Sciatic nerve (tissue), 2 donors: ENCODE measurements at regions not wholly inside any gene's neighbourhood (a gene's known extent, or its start where the extent isn't known, plus 50 kb on each side); places are given as distances from the start of the nearest gene placed in this dataset.

Experiments
- ATAC-seq: fragments of 200-7000 bp; cut with Tn5 transposase; one replicate; pipeline ENCODE4 v1.9.1; 2020; ENCODE audit warnings: mild to moderate bottlenecking, moderate library complexity
- DNase-seq: peaks from one replicate; pipeline ENCODE4 v3.0.0-alpha.2; 2020; ENCODE audit warnings: low spot score
- intact Hi-C: fragments of 100-400 bp; cut with DNase I; formaldehyde crosslinking; loops from one replicate; pipeline ENCODE4 v1.14.2; 2022
- donor health status: DM: no; HTN: no; CAD: no.
- donor health status: DM: no; HTN: no; CAD: no.

DNA sequence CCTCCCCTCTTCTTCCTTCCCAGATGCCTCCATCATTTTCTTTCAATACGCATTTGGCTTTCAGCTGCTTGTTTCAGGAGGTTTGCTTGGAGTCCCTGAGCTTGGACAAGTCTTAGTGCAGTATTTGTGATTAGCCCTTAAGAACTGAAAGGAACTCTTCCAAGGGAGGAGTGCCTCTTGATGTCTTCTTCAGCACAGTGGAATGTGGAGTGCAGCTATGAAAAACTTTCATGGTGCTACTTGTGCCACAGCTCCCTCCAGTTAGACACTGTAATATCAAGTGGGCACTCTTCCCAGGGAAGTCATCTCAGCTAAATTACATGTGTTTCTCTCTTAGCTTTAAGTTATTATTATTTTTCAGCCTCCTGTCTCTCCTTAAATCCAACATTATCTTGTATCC is 173.1 kb downstream of the NECTIN3 start:
- intact Hi-C loops, result no loop called here
- DNase-seq (no peak), ATAC-seq (no peak)

DNA sequence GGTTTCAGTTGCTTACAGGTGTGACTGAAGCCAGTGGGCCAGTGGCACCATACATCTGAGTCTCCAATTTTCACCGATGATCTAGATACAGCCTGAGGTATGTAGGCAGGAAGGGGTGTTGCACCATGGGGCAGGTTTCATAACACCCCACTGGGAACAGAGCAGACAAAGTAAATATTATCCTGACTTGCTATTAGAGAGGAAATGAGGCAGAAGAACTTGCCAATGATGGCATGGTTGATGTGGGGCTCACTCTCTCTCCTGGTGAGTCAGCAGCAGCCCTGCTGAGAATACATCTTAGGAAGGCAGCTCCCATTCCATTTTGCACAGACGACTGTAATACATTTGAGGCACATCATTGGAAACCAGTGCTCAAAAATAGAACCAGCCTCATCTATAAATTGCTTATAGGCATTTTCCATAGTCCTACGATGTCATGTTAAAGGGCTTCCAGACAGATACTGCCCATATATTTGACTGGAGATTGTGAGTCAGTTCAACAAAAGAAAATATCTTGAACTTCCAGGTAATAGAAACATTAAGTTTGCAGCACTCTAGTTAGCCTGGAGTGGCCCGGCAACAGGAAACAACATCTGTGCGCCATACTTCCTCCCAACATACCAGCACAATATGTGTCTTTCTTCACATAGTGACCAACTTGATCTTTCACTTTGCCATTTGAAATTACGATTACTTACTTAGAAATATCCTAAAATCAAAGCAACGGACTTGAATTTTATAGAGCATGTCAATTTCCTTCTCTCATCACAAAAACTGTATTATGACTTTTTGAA is 175.5 kb downstream of the NECTIN3 start:
- DNase-seq, result no peak
- intact Hi-C loops, result no loop called here
- ATAC-seq, result no peak

DNA sequence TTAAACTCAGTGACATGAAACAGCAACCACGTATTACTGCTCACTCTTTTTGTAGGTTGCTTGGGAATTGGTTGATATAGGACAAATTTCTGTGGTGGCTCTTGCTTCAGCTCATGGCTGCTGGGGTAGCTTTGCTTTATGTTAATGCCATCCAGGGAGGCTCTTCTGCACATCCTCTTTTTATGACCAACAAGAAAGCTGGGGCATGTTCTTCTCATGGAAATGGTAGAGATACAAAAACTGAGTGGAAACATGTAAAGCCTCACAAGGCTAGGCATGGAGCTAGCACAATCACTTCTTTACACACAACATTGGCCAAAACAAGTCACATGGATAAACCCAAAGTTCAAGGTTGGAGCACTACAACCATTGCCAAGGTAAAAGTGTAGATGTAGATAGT is 176.8 kb downstream of the NECTIN3 start:
- intact Hi-C loops, result no loop called here
- no peak for DNase-seq
- no peak for ATAC-seq

DNA sequence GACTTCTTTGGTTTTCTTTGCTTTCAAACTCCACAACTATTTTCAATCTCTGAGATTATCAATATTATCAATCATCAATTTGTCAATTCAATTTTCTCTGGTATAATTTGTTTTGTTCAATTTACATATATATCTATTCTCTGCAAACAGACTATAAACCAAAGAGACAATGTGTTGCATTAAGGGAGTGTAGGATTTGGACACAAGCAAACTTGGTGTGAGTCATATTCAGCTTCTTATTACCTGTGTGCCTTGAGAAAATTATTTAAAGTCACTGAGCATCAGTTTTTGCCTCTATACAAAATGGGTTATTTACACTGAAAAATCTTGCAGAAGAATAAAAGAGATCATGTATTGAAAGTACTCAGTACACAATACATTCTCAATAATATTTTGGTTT is 177.8 kb downstream of the NECTIN3 start:
- ATAC-seq (no peak), DNase-seq (no peak)
- intact Hi-C loops, result no loop called here

DNA sequence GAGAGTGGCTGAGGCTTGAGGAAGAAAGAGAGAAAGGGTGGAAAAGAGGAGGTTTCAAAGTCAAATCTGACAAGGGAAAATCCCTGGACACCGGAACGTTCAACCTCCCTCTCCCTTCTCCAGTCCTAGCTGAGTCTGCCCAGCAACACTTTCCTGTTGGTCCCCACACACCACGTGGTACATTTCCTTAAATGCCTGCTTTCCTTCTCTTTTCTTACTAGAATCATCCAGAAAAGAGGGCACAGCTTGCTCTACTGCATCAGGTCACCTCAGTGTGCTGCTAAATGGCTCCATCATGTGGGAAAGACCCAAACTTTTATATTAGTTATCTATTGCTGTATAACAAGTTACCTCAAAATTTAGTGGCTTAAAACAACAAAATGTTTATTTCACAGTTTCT is 181.2 kb downstream of the NECTIN3 start:
- DNase-seq (no peak), ATAC-seq (no peak)
- intact Hi-C loops, result no loop called here

DNA sequence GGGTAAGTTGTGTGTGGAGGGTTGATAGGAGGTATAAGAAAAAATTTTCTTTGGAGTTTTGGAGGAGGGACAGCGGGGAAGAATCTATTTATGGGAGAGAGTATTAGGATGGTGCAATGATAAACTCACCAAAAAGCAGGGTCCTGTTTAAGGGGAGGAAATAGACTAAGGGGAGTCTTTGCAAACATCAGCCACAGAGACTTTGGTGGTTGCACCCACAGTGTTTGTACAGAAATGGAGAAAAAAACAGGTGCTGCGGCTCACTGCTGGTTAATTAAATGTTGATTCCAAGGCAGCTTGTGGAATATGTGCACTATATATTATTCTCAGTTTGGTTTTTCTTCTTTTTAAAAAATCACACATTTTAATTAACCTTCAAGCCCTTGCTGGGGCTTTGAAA is 182.1 kb downstream of the NECTIN3 start:
- intact Hi-C loops, result no loop called here
- ATAC-seq (no peak), DNase-seq (no peak)

DNA sequence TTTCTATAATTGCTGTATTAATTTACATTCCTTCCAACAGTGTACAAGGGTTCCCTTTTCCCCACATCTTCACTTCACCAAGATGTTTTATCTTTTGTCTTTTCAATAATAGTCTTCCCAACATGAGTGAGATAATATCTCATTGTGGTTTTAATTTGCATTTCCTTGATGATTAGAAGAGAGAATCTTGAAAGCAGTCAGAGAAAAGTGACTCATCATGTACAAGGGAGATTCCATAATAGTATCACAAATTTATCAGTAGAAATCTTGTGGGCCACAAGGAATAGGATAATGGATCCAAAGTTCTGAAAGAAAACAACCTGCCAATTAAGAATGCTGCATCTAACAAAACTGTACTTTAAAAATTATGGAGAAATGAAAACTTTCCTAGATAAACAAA is 189.3 kb downstream of the NECTIN3 start:
- no peak for DNase-seq
- intact Hi-C loops, result no loop called here
- ATAC-seq, result no peak

DNA sequence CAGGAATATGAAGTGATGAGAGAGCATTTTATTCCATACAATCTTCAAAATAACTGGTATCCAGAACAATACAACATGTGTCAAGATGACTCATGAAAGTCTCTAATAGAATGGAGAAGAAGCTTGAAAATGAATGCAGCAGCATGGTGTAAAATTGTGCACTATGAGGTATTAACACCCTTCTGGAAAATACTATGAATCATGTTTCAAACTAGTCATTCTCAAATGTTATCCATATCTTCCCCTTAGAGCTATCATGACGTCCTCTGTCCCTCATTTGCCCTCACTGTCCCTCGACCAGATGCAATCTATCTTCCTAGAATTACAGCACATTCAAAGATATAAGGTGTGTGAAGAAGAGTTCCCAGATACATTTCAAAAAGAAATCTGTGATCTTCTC is 198.2 kb downstream of the NECTIN3 start:
- DNase-seq (no peak), ATAC-seq (no peak)
- intact Hi-C loops, result no loop called here

DNA sequence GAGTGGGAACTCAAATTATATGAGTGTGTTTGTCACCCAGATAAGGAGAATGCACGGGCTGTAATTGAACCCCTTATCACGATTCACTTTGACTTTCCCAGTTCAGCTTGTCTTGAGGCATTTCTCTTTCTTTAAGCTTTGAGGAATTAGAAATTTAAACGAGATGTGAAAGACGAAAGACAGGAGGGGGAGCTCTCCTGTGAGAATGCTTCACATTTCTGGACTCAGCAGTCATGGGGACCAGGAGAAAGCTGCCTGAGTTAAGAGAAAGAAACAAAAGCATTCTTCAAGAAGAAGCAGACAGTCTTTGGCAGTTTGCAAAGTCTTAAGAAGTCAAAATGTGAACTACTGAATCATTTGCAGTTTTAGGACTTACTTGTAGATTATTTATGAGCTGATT is 205.6 kb downstream of the NECTIN3 start:
- intact Hi-C loops, result no loop called here
- ATAC-seq (no peak), DNase-seq (no peak)

DNA sequence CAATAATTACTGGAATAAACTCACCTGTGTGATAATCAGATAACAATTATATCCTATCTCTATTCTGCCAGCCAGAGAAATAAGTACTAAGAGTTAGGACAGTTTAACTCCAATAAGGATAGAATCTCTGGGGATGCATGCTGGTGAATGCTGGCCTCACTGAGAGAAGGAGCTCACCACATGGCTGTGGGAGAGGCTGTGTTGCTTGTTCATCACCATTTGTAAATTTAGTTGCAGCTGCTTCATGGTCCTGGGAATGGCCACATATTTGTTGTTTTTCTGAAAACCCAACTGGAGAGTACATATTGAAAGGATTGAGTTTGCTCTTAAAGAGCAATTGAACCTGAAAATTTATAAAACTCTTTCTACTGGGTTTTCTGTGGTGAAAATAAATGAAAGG is 207.3 kb downstream of the NECTIN3 start:
- DNase-seq, result no peak
- intact Hi-C loops, result no loop called here
- no peak for ATAC-seq

DNA sequence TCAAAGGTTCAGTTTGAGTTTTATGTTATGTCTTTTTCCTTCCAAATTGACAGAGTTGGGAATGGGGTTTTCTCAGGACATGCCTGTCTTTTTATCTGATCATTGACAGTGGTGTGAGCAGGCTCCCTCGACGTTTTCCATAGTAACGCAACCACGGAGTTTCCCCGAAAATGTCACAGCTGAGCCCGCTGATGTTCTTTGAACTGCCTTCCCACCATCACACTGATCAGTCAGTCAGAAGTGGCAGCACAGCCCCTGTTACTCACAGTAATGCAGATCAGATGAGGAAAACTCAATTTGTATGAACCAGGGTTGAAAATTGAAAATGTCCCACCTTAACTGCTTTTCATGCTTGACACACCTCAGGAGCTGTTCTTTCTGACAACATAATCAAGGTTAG is 210.4 kb downstream of the NECTIN3 start:
- DNase-seq (no peak), ATAC-seq (no peak)
- intact Hi-C loops, result no loop called here

DNA sequence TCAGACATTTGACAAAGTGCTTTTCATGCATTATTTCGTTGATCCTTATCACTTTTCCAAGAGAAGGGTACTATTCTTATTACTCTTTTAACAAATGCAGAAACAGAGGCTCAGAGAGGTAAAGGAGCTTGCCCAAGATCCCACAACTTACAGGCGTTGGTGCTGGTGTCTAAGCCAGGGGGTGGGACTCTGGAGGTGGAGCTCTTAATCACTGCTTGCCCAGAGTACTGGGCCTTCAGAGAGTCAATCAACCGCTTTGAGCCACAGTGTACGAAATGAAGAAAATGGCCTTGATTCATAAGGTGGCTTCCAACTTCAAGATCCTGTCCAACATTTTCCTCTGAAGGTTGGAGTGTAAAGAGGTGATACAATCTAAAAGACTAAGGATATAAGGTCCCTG is 211.5 kb downstream of the NECTIN3 start:
- ATAC-seq, result no peak
- intact Hi-C loops, result no loop called here

DNA sequence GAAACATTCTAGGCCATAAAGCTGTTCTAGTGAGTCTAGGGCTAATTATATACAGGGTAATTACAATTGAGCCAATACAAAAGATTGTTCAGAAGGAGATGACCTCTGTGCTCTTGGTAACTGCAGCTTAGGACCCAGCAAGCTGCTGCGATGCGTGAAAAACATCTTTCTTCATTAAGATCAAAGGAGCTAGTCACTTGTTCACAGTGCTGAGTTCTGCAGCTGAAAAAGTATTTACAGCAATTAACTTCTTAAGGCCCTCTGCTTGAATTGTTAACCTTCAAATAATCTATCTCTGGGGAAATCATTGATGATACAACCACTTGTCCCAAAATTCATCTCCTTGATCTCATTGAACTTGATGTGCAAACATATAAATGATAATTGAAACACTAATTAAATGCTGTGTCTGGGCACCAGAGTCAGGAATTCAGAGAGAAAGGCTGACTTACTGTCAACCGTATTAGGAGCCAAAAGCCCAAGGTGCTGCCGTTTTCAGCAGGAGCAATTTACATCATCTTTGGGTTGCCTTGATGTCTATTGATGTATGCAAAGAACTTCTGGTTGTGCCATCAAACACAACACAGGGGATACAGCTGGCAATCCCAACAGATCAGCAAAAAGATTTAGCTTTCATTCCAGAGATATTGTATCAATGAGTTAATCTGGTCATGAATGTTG is 213.0 kb downstream of the NECTIN3 start:
- intact Hi-C loops, result no loop called here
- DNase-seq (no peak), ATAC-seq (no peak)

More for the DNA sequence above, 211.5 kb downstream of the NECTIN3 start:
- DNase-seq, result no peak

DNA sequence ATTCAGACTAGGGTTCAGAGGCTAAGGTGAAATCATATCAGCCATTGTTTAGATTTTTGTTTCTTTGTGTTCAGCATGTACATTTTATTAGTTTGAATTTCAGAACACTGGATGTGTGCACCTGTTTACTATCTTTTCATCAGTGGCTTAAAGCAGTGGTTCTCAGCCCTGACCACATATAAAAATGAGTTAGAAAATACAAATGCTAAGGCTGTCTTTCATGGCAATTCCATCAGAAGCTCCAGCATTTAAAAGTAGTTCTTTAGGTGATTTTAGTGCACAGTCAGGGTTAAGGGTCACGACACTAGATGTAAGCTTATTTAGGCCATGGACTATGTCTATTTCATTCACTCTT is 213.5 kb downstream of the NECTIN3 start:
- intact Hi-C loops, result no loop called here
- ATAC-seq, result no peak
- DNase-seq, result no peak

DNA sequence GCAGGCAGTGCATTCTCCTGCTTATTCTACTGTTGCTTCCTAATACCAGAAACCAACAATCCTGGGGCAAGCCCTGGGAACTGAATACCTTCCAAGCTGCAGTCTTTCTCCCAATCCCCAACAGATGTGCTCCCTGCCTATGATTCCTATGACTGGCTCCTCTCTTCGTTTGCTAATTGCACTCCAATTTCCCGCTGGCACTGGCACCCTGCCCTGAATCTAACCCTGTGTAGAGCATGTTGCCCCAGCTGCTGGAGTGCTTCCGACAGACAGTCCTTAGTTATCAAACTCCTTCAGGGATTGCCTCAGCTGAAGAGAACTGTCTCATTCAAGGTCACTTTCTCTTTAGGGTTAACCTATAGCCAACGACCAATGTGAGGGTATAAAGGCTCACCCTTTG is 214.1 kb downstream of the NECTIN3 start:
- intact Hi-C loops, result no loop called here
- DNase-seq, result no peak
- no peak for ATAC-seq

DNA sequence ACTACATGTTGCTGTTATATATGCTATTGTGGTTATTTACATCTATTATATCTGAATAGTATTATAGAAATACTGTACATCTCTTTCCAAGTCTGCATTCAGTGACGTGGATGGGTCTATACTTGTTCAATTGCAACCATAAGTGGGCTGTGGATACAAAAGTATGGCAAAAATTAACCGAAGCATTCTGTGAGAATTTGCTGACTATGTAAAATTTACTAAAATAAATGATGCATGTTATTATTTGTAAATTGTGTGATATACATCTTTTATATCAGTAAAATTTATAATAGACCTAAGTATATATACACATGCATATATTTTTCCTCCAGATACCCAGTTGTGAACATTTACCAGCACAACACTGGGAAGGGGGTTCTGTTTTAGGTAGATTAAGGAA is 215.1 kb downstream of the NECTIN3 start:
- no peak for DNase-seq
- intact Hi-C loops, result no loop called here

DNA sequence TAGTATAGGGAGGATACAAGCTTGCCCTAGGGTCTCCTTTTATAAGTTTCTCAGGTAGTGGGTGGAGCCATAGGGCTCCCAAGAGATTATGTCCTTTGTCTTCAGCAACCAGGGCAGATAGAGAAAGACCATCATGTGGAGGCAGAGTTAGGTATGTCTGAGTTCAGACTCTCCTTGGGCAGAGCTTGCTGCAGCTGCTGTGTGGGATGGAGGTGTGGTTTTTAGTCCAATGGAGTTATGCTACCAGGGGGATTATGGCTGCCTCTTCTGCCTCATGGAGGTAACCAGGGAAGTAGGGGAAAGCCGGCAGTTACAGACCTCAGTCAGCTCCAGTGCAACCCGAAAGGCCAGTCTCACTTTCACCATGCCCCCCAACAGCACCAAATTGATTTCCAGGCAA is 220.5 kb downstream of the NECTIN3 start:
- intact Hi-C loops, result no loop called here
- DNase-seq, result no peak

More for the DNA sequence above, 215.1 kb downstream of the NECTIN3 start:
- ATAC-seq, result no peak

DNA sequence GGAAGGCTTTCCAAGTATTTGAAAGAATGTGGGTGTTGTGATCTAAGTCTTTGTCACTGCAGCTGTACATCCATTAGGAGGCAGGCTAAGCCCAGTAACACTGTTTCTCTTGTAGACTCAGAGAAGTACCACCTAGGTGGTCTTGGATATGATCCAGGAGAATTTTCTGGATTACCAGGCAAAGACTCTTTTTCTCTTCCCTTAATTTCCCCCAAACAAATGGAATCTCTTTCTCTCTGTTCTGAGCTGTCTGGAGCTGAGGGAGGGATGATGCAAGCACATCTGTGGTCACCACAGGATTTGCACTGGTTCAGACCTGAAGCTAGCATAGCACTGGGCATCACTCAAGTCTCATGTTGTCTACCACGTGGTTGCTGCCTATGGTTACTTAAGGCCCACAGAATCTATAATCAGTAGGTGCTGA is 227.6 kb downstream of the NECTIN3 start:
- DNase-seq (no peak), ATAC-seq (no peak)
- intact Hi-C loops, result no loop called here

More for the DNA sequence above, 220.5 kb downstream of the NECTIN3 start:
- ATAC-seq, result no peak

DNA sequence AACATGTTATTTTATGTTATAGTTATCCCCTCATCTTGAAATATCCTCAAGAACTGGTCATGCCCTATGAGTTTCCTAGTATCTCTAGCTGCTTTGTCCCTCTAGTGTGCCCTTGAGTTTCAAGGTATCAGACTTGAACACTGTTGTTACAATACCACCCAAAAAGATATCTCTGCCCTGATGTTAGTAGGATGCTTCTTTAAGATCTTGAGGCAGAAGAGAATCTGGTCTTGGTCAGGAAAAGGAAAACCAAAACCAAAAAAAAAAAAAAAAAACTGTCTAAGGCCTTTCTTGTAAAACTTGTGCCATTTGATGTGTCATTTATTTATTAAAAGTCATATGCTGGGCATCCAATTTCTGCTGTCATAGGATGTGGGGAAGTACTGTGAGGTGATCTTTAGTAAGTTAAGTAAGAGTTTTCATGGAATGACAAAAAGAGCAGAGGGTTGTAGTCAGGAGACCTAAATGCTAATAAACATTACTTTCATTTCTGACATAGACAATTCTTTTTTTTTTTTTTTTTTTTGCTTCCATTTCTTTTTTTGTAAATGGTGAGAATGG is 229.7 kb downstream of the NECTIN3 start:
- ATAC-seq (no peak), DNase-seq (no peak)
- intact Hi-C loops, result no loop called here

DNA sequence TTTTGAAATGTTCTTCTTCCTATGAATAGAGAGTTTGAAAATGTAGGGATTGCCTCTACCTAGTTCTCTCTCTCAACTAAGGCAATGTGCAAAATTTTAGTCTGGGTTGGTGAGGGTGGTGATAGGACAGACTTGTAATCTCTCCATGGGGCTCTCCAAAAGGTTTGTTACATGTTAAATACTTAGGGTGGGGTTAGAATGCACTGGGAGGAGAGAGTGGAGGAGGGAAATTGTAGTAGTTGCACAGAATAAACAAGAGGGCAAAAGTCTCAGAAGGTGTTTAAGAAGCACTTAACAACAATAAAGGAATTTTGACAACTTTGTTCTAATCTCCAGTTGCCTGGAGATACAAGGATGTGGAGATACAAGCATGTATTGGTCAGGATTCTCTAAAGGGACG is 230.4 kb downstream of the NECTIN3 start:
- intact Hi-C loops, result no loop called here
- ATAC-seq, result no peak
- no peak for DNase-seq

DNA sequence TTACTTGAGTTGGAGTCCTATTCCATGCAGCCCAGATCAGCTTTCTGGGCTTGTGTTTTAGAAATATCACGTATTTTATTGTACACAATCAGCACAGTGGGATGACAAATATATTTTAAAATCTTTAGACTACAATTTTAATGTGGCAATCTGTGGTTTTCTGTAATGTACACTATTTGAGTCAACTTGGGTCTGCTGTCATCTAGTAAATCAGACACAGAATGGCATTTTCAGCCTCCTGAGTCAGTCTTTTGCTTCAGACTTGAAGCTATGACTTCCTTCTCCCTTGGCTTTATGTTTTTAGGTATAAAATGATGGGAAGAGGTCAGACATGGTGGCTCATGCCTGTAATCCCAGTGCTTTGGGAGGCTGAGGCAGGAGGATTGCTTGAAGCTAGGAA is 232.1 kb downstream of the NECTIN3 start:
- ATAC-seq (no peak), DNase-seq (no peak)
- intact Hi-C loops, result no loop called here
